Karpas-422 (cell line): ENCODE measurements at regions not wholly inside any gene's neighbourhood (a gene's known extent, or its start where the extent isn't known, plus 50 kb on each side); places are given as distances from the start of the nearest gene placed in this dataset.
"Not testable (repeated sequence)": the region's sequence is repeated elsewhere in the genome, so short reads cannot be mapped to it uniquely, and the experiment has no call there.

Experiments used
- DNase-seq: peaks from one replicate; pipeline ENCODE4 v3.0.0-alpha.2; 2015
- H2AFZ ChIP-seq: fragments of 200-600 bp; sonication (generic); 2 replicates; pipeline ENCODE4 v1.6.1; 2014; ENCODE audit warnings: antibody characterized with exemption, low read length, mixed read lengths
- H3K27ac ChIP-seq: fragments of 200-600 bp; sonication (generic); 2 replicates; pipeline ENCODE4 v1.5.1; 2014; ENCODE audit warnings: mild to moderate bottlenecking, low read length, moderate library complexity
- H3K27me3 ChIP-seq: fragments of 200-600 bp; sonication (generic); 2 replicates; pipeline ENCODE4 v1.6.1; 2014; ENCODE audit warnings: low read length, mixed read lengths
- H3K36me3 ChIP-seq: fragments of 200-600 bp; sonication (generic); 2 replicates; pipeline ENCODE4 v1.6.1; 2014; ENCODE audit warnings: low read length, mixed read lengths; ENCODE audit not compliant: insufficient read depth
- H3K4me1 ChIP-seq: fragments of 200-600 bp; sonication (generic); 2 replicates; pipeline ENCODE4 v1.6.1; 2014; ENCODE audit warnings: mild to moderate bottlenecking, low read length, mixed read lengths
- H3K4me2 ChIP-seq: fragments of 200-600 bp; sonication (generic); 2 replicates; pipeline ENCODE4 v1.6.1; 2014; ENCODE audit warnings: low read length, low read depth, mild to moderate bottlenecking; ENCODE audit not compliant: poor library complexity, severe bottlenecking
- H3K4me3 ChIP-seq: fragments of 200-600 bp; sonication (generic); 2 replicates; pipeline ENCODE4 v1.5.1; 2014; ENCODE audit warnings: mild to moderate bottlenecking, antibody characterized with exemption, low read length, mixed read lengths
- H3K79me2 ChIP-seq: fragments of 200-600 bp; sonication (generic); 2 replicates; pipeline ENCODE4 v1.6.1; 2014; ENCODE audit warnings: mild to moderate bottlenecking, low read length, mixed read lengths
- H3K9ac ChIP-seq: fragments of 200-600 bp; sonication (generic); 2 replicates; pipeline ENCODE4 v1.6.0; 2014; ENCODE audit warnings: low read length
- H3K9me2 ChIP-seq: fragments of 200-600 bp; sonication (generic), shearing (Covaris generic); replicated peaks from 2 replicates; pipeline ENCODE4 v1.6.0; 2014; ENCODE audit warnings: mild to moderate bottlenecking, low read length, moderate library complexity; ENCODE audit not compliant: insufficient read depth
- H3K9me3 ChIP-seq: fragments of 300-700, 200-600 bp; sonication (generic); 2 replicates; pipeline ENCODE4 v1.6.1; 2014; ENCODE audit warnings: low read length, mixed read lengths
- H4K20me1 ChIP-seq: fragments of 200-600 bp; sonication (generic); 2 replicates; pipeline ENCODE4 v1.6.1; 2014; ENCODE audit warnings: mild to moderate bottlenecking, antibody characterized with exemption, low read length, low read depth; ENCODE audit not compliant: insufficient read depth

- not testable (repeated sequence) for H3K9me2 ChIP-seq, H3K4me1 ChIP-seq, H3K4me3 ChIP-seq, H4K20me1 ChIP-seq, H3K4me2 ChIP-seq, H3K79me2 ChIP-seq, H3K27me3 ChIP-seq, H2AFZ ChIP-seq, H3K9me3 ChIP-seq, H3K36me3 ChIP-seq, H3K27ac ChIP-seq, H3K9ac ChIP-seq
- DNase-seq, result peak; percentile 11
Measured at GRCh38 chr22:15263987-15264386, 264.0 kb upstream of the OR11H1 start.
